HPDE6-E6E7 (cell line): ENCODE measurements at regions not wholly inside any gene's neighbourhood (a gene's known extent, or its start where the extent isn't known, plus 50 kb on each side); places are given as distances from the start of the nearest gene placed in this dataset.

Experiments
- DNase-seq: peaks from one replicate; pipeline ENCODE4 v3.0.0; 2011; ENCODE audit warnings: missing footprints; ENCODE audit errors: extremely low spot score

- DNase-seq = no peak
Measured at GRCh38 chr16:18059089-18059488, 277.4 kb downstream of the NPIPA8 start.

GRCh38 chr16:18055411-18055916 is 281.1 kb downstream of the NPIPA8 start:
- DNase-seq = no peak

- DNase-seq = no peak
Measured at GRCh38 chr16:18050777-18051176, 285.8 kb downstream of the NPIPA8 start.

GRCh38 chr16:18050234-18050633 is 286.3 kb downstream of the NPIPA8 start:
- no peak for DNase-seq

- no peak for DNase-seq
Measured at GRCh38 chr16:18049547-18050133, 286.9 kb downstream of the NPIPA8 start.

- DNase-seq = no peak
Measured at GRCh38 chr16:18048853-18049546, 287.5 kb downstream of the NPIPA8 start.

GRCh38 chr16:18047761-18048160 is 288.8 kb downstream of the NPIPA8 start:
- DNase-seq = no peak

GRCh38 chr16:18045356-18045755 is 291.2 kb downstream of the NPIPA8 start:
- DNase-seq = no peak

- DNase-seq = no peak
Measured at GRCh38 chr16:18041864-18042834, 294.4 kb downstream of the NPIPA8 start.

GRCh38 chr16:18039931-18040330 is 296.6 kb downstream of the NPIPA8 start:
- DNase-seq = no peak

- DNase-seq = no peak
Measured at GRCh38 chr16:18037051-18037450, 299.5 kb downstream of the NPIPA8 start.

GRCh38 chr16:18024611-18025010 is 311.9 kb downstream of the NPIPA8 start:
- no peak for DNase-seq

GRCh38 chr16:18018376-18018775 is 318.2 kb downstream of the NPIPA8 start:
- no peak for DNase-seq

- DNase-seq = no peak
Measured at GRCh38 chr16:18013863-18014262, 322.7 kb downstream of the NPIPA8 start.

- DNase-seq = no peak
Measured at GRCh38 chr16:18008356-18008755, 328.2 kb downstream of the NPIPA8 start.

GRCh38 chr16:18003033-18003432 is 333.5 kb downstream of the NPIPA8 start:
- no peak for DNase-seq

- no peak for DNase-seq
Measured at GRCh38 chr16:17998996-17999395, 337.5 kb downstream of the NPIPA8 start.

GRCh38 chr16:17998550-17998949 is 338.0 kb downstream of the NPIPA8 start:
- no peak for DNase-seq

GRCh38 chr16:17994027-17994426 is 342.5 kb downstream of the NPIPA8 start:
- no peak for DNase-seq

GRCh38 chr16:17992416-17992815 is 344.1 kb downstream of the NPIPA8 start:
- DNase-seq = no peak

GRCh38 chr16:17989255-17989654 is 347.3 kb downstream of the NPIPA8 start:
- DNase-seq = no peak

GRCh38 chr16:17988839-17989238 is 347.7 kb downstream of the NPIPA8 start:
- no peak for DNase-seq
